ENCODE measurements at regions not wholly inside any gene's neighbourhood (a gene's known extent, or its start where the extent isn't known, plus 50 kb on each side); places are given as distances from the start of the nearest gene placed in this dataset.

- H3K4me3 ChIP-seq: no peak overlapping the region
- no peak overlapping the region for H3K4me2 ChIP-seq
- FAIRE-seq (no peak), ATAC-seq (no peak), DNase-seq (ENCODE audit: low read depth in 1 of 2, low spot score in 1 of 2) (no peak)
- ChIA-PET POLR2A (no interaction called here), CTCF (interaction anchor here (1.0 to 1.6 kb wide), 3 partner anchors 10 to 102 kb away, joined by 4 to 6 read pairs (median 5); no protein-coding TSS in a partner anchor)
- no peaks in the 10 kb centered on the region for H3K9me3 ChIP-seq
- no peak for TF ChIP-seq FOXS1 (CRISPR knock-in tag; IDR thresholded peaks at IDR 0.05)
- TF ChIP-seq JUN (IDR thresholded peaks at IDR 0.05): no peak
- TF ChIP-seq HOXB13 (CRISPR knock-in tag; IDR thresholded peaks at IDR 0.05; ENCODE audit: low read depth): no peak
- TF ChIP-seq EHF (CRISPR knock-in tag; IDR thresholded peaks at IDR 0.05): no peak
- TF ChIP-seq, protein P1, sequence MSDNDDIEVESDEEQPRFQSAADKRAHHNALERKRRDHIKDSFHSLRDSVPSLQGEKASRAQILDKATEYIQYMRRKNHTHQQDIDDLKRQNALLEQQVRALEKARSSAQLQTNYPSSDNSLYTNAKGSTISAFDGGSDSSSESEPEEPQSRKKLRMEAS (IDR thresholded peaks at IDR 0.05): no peak
- no peak for TF ChIP-seq TP53 (CRISPR knock-in tag; IDR thresholded peaks at IDR 0.05)
- TF ChIP-seq CBX8 (IDR thresholded peaks at IDR 0.05): no peak
- no peak for TF ChIP-seq KDM5A (IDR thresholded peaks at IDR 0.05)
- TF ChIP-seq USF2 (IDR thresholded peaks at IDR 0.05): no peak
- no peak for TF ChIP-seq NFE2L2 (conservative IDR thresholded peaks at IDR 0.05; ENCODE audit: low read length)
- no peak for TF ChIP-seq CBX2 (IDR thresholded peaks at IDR 0.05; ENCODE audit: borderline replicate concordance, low read depth)
- no peak for TF ChIP-seq RCOR1 (IDR thresholded peaks at IDR 0.05; ENCODE audit: low read depth, low read length)
- TF ChIP-seq ZNF302 (CRISPR knock-in tag; IDR thresholded peaks at IDR 0.05): no peak
- no peak for TF ChIP-seq RARB (CRISPR knock-in tag; IDR thresholded peaks at IDR 0.05)
- TF ChIP-seq, protein P2, sequence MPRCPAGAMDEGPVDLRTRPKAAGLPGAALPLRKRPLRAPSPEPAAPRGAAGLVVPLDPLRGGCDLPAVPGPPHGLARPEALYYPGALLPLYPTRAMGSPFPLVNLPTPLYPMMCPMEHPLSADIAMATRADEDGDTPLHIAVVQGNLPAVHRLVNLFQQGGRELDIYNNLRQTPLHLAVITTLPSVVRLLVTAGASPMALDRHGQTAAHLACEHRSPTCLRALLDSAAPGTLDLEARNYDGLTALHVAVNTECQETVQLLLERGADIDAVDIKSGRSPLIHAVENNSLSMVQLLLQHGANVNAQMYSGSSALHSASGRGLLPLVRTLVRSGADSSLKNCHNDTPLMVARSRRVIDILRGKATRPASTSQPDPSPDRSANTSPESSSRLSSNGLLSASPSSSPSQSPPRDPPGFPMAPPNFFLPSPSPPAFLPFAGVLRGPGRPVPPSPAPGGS (IDR thresholded peaks at IDR 0.05): no peak
- TF ChIP-seq ZFP36 (IDR thresholded peaks at IDR 0.05; ENCODE audit: borderline replicate concordance, partially characterized antibody): no peak
- H3K4me1 ChIP-seq: no peaks in the 10 kb centered on the region
- 47% methylated on average over 10 of the region's 10 CpGs for WGBS (ENCODE audit: missing lambda C conversion rate)
- H3K27ac ChIP-seq: no peak overlapping the region
Observed at GRCh38 chr10:133022776-133023100, 65.0 kb upstream of the ADGRA1 start.

DNA sequence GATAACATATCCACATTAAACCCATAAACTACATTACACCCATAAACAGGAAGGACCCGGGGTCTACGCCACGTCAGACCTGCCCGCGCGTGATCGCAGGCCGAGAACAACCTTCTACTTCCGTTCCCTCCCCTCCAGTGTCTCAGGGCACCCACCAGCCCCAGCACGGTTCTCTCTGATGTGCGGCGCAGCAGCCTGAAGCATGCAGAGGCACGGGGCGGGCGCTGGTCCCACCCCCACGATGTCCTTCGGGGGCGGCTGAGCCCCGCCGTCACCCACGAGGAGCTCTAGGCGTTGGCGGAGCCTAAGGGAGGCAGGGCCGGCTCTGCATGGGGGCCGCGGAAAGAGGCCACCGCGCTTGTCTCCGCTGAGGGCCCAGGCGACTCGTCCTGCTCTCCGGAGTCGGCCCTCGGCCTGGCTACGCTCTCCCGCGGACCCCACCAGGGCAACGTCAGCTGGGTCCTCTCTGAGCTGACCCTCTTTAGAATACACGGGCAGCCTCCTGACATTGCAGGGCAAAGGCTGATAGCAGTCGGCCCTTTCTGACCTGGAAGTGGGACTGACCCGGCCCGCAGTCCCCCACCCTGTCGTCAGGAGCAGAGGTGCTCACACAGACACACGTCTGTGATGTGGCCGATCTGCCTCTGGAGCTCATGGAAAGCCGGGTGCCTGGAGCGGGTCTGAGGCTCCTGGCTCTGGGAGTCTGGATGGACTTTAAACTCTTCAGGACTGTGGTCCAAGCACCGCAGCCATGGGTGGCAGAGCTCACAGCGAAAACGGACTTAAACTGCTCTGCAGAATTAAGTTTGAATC is 65.6 kb upstream of the ADGRA1 start:
- no peak for FAIRE-seq

DNA sequence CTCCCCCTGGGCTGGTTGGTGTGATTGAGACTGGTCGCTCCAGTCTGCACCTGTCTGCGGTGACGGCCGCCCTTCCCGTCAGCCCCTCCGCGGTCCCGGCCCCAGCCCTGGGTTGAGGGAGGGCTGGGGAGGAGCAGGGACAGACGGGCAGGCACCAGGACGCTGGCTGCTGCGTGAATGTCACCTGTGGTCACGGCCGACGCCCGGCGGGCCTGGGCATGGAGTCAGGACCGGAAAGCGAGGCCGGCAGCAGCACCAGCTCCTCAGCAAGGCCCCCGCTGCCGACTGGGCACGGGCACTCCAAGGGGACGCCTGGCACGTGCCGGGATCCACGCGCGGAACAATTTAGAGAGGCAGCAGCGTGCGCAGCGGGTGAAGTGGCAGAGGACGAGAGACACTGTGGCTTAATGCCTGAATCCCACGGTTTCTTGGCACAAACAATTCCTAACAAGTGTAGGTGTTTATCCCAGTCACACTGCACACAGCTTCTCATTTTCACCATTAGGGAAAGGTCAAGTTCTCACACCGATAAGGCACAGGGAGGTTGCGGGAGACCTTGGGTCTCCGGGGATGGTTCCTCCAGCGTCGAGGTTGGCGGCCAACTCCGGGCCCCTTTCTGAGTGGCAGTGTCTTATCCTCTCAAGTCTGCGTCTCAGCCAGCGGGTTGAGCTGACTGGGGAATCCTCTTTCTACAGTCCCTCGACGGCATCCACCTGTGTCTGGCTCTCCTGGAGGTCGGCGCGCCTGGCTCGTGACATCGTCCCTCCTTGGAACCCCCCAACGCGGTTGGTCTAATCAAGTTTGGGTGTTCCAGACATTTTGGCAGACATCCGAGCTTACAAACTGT is 66.4 kb upstream of the ADGRA1 start:
- Histone ChIP-seq H3K4me2 (no peak overlapping the region), H3K9me3 (no peaks in the 10 kb centered on the region), H3K4me3 (no peak overlapping the region), H3K4me1 (no peaks in the 10 kb centered on the region), H3K27ac (no peak overlapping the region)
- POLR2A ChIA-PET: no interaction called here
- CTCF ChIA-PET: no interaction called here
- WGBS (ENCODE audit: missing lambda C conversion rate): 68% methylated on average over 34 of the region's 52 CpGs
- DNase-seq (ENCODE audit: low read depth in 1 of 2, low spot score in 1 of 2): no peak
- no peak for ATAC-seq
- FAIRE-seq: no peak
- TF ChIP-seq TFCP2L1 (CRISPR knock-in tag; IDR thresholded peaks at IDR 0.05) (no peak), EP300 (IDR thresholded peaks at IDR 0.05) (no peak), USF2 (IDR thresholded peaks at IDR 0.05) (no peak), PHF8 (IDR thresholded peaks at IDR 0.05; ENCODE audit: borderline replicate concordance, low read depth) (no peak), KDM1A (IDR thresholded peaks at IDR 0.05; ENCODE audit: low read depth) (no peak), ESRRA (IDR thresholded peaks at IDR 0.05; ENCODE audit: borderline replicate concordance, low read length) (no peak), RFX5 (IDR thresholded peaks at IDR 0.05) (no peak), HOXA7 (CRISPR knock-in tag; IDR thresholded peaks at IDR 0.05) (no peak), MAZ (IDR thresholded peaks at IDR 0.05; ENCODE audit: borderline replicate concordance, low read depth, low read length) (no peak), MAFK (IDR thresholded peaks at IDR 0.05; ENCODE audit: partially characterized antibody) (no peak), ZFP36 (IDR thresholded peaks at IDR 0.05; ENCODE audit: borderline replicate concordance, partially characterized antibody) (no peak), CEBPB (IDR thresholded peaks at IDR 0.05) (no peak)

More for the DNA sequence above, 65.6 kb upstream of the ADGRA1 start:
- TF ChIP-seq GATA3 (IDR thresholded peaks at IDR 0.05; ENCODE audit: borderline replicate concordance) (no peak), SREBF2 (IDR thresholded peaks at IDR 0.05) (no peak), HOXA7 (CRISPR knock-in tag; IDR thresholded peaks at IDR 0.05) (no peak), SMC3 (IDR thresholded peaks at IDR 0.05) (no peak), RFX5 (IDR thresholded peaks at IDR 0.05) (no peak), HOXB13 (CRISPR knock-in tag; IDR thresholded peaks at IDR 0.05; ENCODE audit: low read depth) (no peak), ESRRA (IDR thresholded peaks at IDR 0.05; ENCODE audit: borderline replicate concordance, low read length) (no peak), ZC3H11A (IDR thresholded peaks at IDR 0.05) (no peak), TP53 (CRISPR knock-in tag; IDR thresholded peaks at IDR 0.05) (no peak), MYC (IDR thresholded peaks at IDR 0.05; ENCODE audit: borderline replicate concordance, low read length) (no peak)
- TF ChIP-seq, protein P1 (IDR thresholded peaks at IDR 0.05): no peak
- H3K4me1 ChIP-seq: no peaks in the 10 kb centered on the region
- POLR2A ChIA-PET: no interaction called here
- H3K27ac ChIP-seq: no peak overlapping the region
- no peak overlapping the region for H3K4me2 ChIP-seq
- DNase-seq (ENCODE audit: low read depth in 1 of 2, low spot score in 1 of 2): no peak
- CTCF ChIA-PET: interaction anchor here (1.0 to 1.6 kb wide), 3 partner anchors 9 to 103 kb away, joined by 4 to 6 read pairs (median 5); no protein-coding TSS in a partner anchor
- H3K9me3 ChIP-seq: no peaks in the 10 kb centered on the region
- 75% methylated on average over 24 of the region's 50 CpGs for WGBS (ENCODE audit: missing lambda C conversion rate)
- H3K4me3 ChIP-seq: no peak overlapping the region
- no peak for ATAC-seq

Measured in A549 (cell line).